Testis (tissue), 2 donors: ENCODE measurements at regions not wholly inside any gene's neighbourhood (a gene's known extent, or its start where the extent isn't known, plus 50 kb on each side); places are given as distances from the start of the nearest gene placed in this dataset.

Experiments
- DNase-seq: peaks from one replicate; pipeline ENCODE4 v3.0.0-alpha.2; 2019
- H3K27ac ChIP-seq, 2 donors: fragments of 200-600 bp; sonication (generic); one replicate each; pipeline ENCODE4 v1.5.1; 2019
- H3K27me3 ChIP-seq: fragments of 200-600 bp; sonication (generic); one replicate; pipeline ENCODE4 v1.5.1; 2019
- H3K36me3 ChIP-seq: fragments of 200-600 bp; sonication (generic); one replicate; pipeline ENCODE4 v1.5.1; 2017; ENCODE audit warnings: low read depth; ENCODE audit errors: missing control alignments
- H3K4me1 ChIP-seq: fragments of 200-600 bp; sonication (generic); one replicate; pipeline ENCODE4 v1.5.1; 2019
- H3K4me3 ChIP-seq, 2 donors: fragments of 200-600 bp; sonication (generic); one replicate each; pipeline ENCODE4 v1.5.1; 2017 to 2019
- H3K9me3 ChIP-seq: fragments of 200-600 bp; sonication (generic); one replicate; pipeline ENCODE4 v1.5.1; 2017
- POLR2A ChIP-seq: fragments of 450-650 bp; IDR thresholded peaks from one replicate; pipeline ENCODE4 v1.6.1; 2017; ENCODE audit warnings: antibody characterized with exemption, mild to moderate bottlenecking, moderate library complexity
- WGBS, 2 donors: methylation state at CpG; one replicate each; pipeline ENCODE4 v1.1.5; 2018; 5-methylcytosine and 5-hydroxymethylcytosine counted together
- intact Hi-C: fragments of 100-400 bp; cut with DNase I; formaldehyde crosslinking; loops from one replicate; pipeline ENCODE4 v1.15.1; 2023; ENCODE audit warnings: low total_unique reads
- TF ChIP-seq, protein P1 (sequence below), 3 experiments: fragments of 450-650 bp in 2 of 3; fragments of 200-600 bp in 1 of 3; sonication (generic) in 1 of 3; IDR thresholded peaks; one replicate each; pipeline ENCODE4 v1.5.1; 2016 to 2019; ENCODE audit warnings: antibody characterized with exemption in 3 of 3, mild to moderate bottlenecking in 2 of 3, moderate library complexity in 1 of 3

DNA sequence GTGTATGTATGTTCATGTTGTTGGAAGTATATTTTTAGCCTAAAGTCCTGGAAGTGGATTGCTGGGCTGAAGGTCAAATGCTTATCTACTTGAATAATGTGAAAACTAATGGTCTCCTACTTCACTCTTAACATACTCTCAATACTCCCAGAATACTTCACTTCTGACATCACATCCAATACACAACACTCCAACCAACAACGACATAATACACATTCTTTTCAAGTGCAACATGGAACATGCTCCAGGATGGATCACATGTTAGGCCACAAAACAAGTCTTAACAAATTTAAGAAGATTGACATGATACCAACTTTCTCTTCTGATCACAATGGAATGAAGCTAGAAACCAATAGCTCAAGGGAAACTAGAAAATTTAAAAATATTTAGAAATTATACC, 126.9 kb upstream of the ADCY1 start:
- intact Hi-C loops: no loop called here
- Histone ChIP-seq H3K9me3 (no peaks in the 10 kb centered on the region), H3K4me1 (no peaks in the 10 kb centered on the region), H3K4me3 (no peak overlapping the region), H3K36me3 (no peaks in the 10 kb centered on the region), H3K27me3 (no peaks in the 10 kb centered on the region), H3K27ac (no peak overlapping the region)
- TF ChIP-seq, protein P1, sequence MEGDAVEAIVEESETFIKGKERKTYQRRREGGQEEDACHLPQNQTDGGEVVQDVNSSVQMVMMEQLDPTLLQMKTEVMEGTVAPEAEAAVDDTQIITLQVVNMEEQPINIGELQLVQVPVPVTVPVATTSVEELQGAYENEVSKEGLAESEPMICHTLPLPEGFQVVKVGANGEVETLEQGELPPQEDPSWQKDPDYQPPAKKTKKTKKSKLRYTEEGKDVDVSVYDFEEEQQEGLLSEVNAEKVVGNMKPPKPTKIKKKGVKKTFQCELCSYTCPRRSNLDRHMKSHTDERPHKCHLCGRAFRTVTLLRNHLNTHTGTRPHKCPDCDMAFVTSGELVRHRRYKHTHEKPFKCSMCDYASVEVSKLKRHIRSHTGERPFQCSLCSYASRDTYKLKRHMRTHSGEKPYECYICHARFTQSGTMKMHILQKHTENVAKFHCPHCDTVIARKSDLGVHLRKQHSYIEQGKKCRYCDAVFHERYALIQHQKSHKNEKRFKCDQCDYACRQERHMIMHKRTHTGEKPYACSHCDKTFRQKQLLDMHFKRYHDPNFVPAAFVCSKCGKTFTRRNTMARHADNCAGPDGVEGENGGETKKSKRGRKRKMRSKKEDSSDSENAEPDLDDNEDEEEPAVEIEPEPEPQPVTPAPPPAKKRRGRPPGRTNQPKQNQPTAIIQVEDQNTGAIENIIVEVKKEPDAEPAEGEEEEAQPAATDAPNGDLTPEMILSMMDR (IDR thresholded peaks at IDR 0.05): no peak
- TF ChIP-seq POLR2A: no peak
- DNase-seq: no peak
- WGBS, 2 donors: 74 to 92% methylated on average over 1 of the region's 1 CpG

DNA sequence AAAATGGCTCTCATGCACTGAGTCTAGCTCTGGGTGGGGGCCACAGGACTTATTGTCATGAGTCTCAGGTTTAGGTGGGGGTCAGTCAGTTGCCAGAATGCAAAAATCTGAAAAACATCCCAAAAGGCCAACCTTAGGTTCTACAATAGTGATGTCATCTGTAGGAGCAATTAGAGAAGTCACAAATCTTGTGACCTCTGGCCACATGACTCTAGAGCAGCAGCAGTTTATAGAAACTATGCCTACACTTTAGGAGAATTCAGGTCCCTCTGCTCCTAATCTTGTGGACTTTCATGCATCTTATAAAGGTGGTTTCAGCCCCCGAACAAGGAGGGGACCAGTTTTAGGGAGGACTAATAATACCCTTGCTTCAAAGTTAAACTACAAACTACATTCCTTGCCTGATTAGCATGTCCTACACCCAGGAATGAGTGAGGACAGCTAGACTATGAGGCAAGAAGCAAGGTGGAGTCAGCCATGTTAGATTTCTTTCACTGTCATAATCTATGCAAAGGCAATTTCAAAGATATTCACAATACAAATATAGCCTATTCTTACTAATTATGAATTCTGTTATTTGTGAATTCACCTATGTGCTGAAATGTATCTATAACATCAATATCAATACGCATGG, 123.5 kb upstream of the ADCY1 start:
- no peaks in the 10 kb centered on the region for H3K9me3 ChIP-seq
- no peaks in the 10 kb centered on the region for H3K36me3 ChIP-seq
- TF ChIP-seq, protein P1 (IDR thresholded peaks at IDR 0.05): no peak
- no peak for TF ChIP-seq POLR2A
- no peaks in the 10 kb centered on the region for H3K4me1 ChIP-seq
- H3K27ac ChIP-seq: no peak overlapping the region
- DNase-seq: no peak
- intact Hi-C loops: no loop called here
- H3K27me3 ChIP-seq: no peaks in the 10 kb centered on the region
- no peak overlapping the region for H3K4me3 ChIP-seq
- WGBS, 2 donors: 94 to 100% methylated on average over 2 of the region's 2 CpGs

DNA sequence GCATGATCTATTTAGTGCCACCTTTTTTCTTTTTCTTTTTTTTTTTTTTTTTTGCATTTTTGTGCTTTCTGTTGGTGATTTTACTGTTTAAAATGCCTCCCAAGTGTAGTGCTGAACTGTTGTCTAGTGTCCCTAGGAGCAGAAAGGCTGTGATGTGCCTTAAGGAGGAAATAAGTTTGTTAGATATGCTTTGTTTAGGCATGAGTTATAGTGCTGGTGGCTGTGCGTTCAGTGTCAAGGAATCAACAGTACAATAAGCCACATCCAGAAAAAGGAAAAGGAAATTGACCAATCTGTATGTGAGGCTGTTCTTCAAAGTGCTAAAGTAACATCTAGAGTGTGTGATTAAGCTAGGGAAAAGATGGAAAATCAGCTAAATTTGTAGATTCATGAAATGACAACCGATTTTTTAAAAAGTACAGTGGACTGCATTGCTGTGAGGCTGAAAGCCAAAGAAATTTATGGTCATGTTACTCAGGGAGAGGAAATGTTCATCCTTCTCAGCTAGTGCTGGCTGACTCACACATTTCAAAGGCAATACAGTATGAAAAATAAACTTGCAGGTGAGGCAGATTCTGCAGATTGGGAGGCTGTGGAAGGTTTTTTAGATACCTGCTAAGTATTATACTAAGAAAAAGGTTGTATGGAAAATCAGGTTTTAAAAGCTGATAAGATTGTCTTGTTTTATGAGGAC, 122.7 kb upstream of the ADCY1 start:
- no peak overlapping the region for H3K4me3 ChIP-seq
- intact Hi-C loops: no loop called here
- no peak for DNase-seq
- TF ChIP-seq, protein P1 (IDR thresholded peaks at IDR 0.05): no peak
- TF ChIP-seq POLR2A: no peak
- 69 to 70% methylated on average over 2 of the region's 2 CpGs for WGBS, 2 donors
- no peaks in the 10 kb centered on the region for H3K9me3 ChIP-seq
- no peaks in the 10 kb centered on the region for H3K27me3 ChIP-seq
- no peaks in the 10 kb centered on the region for H3K36me3 ChIP-seq
- no peaks in the 10 kb centered on the region for H3K4me1 ChIP-seq
- H3K27ac ChIP-seq: no peak overlapping the region

DNA sequence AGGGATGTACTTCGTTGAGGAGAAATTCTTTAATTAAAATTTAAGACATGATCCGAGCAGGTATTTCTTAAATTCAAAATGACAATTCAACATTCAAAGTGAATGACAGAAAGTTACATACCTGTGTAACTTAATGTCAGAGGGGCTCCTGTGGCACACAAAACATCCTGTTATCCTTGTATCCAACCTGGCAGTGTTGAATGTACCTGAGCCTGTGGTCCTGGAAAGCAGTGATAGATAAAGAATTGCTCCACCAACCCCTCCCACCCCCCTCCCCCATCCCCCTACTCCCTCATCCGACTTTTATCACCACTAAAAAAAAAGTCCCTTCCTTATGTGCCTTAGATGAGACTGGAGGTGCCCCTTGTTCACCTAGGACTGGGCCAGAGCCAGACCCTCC, 119.4 kb upstream of the ADCY1 start:
- no peaks in the 10 kb centered on the region for H3K27me3 ChIP-seq
- no peak overlapping the region for H3K4me3 ChIP-seq
- no peaks in the 10 kb centered on the region for H3K36me3 ChIP-seq
- intact Hi-C loops: no loop called here
- no peaks in the 10 kb centered on the region for H3K4me1 ChIP-seq
- H3K9me3 ChIP-seq: no peaks in the 10 kb centered on the region
- no peak overlapping the region for H3K27ac ChIP-seq
- 60 to 73% methylated on average over 3 of the region's 3 CpGs for WGBS, 2 donors
- no peak for DNase-seq
- TF ChIP-seq POLR2A: no peak
- TF ChIP-seq, protein P1 (IDR thresholded peaks at IDR 0.05): no peak

DNA sequence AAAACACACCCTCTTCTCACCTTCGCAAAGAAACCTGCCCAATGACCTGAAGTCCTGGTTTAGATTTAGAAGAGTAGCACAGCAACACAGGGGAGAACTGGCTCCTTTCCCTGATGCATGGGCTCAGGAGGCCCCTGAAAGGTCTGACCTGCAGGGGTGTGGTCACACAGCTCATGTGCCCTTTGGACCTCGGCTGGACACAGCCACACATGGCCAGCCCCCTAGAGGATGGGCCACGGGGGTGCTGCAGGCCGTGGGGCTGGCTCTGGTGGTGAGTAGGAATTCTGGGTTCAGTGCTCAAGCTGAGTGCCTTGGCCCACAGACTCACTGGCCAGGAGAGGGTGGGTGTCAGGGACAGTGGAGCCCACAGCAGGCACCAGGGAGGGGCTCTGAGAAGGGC, 118.5 kb upstream of the ADCY1 start:
- intact Hi-C loops: no loop called here
- no peak for TF ChIP-seq POLR2A
- TF ChIP-seq, protein P1 (IDR thresholded peaks at IDR 0.05): no peak
- Histone ChIP-seq H3K4me3 (no peak overlapping the region), H3K9me3 (no peaks in the 10 kb centered on the region), H3K27me3 (no peaks in the 10 kb centered on the region), H3K36me3 (no peaks in the 10 kb centered on the region), H3K27ac (no peak overlapping the region), H3K4me1 (no peaks in the 10 kb centered on the region)
- 72 to 86% methylated on average over 4 of the region's 4 CpGs for WGBS, 2 donors
- no peak for DNase-seq
